NT2/D1 (cell line): ENCODE measurements at regions not wholly inside any gene's neighbourhood (a gene's known extent, or its start where the extent isn't known, plus 50 kb on each side); places are given as distances from the start of the nearest gene placed in this dataset.

Source experiments
- SUZ12 ChIP-seq: IDR thresholded peaks from 2 replicates; pipeline ENCODE4 v1.6.1; 2011; ENCODE audit not compliant: insufficient read length, insufficient read depth; ENCODE audit errors: extremely low read depth
- YY1 ChIP-seq: IDR thresholded peaks from 2 replicates; pipeline ENCODE4 v1.6.1; 2011; ENCODE audit not compliant: insufficient read length, insufficient read depth
- ZNF274 ChIP-seq: IDR thresholded peaks from 2 replicates; pipeline ENCODE4 v1.6.1; 2011; ENCODE audit warnings: mild to moderate bottlenecking, low read depth, low read length

GRCh38 chr6:4647414-4648365, 128.5 kb upstream of the CDYL start:
- TF ChIP-seq YY1: no peak
- TF ChIP-seq ZNF274: no peak
- TF ChIP-seq SUZ12: no peak
